ENCODE measurements at regions not wholly inside any gene's neighbourhood (a gene's known extent, or its start where the extent isn't known, plus 50 kb on each side); places are given as distances from the start of the nearest gene placed in this dataset.

GRCh38 chr11:42273977-42274376 is 814.5 kb upstream of the LRRC4C start:
- Histone ChIP-seq H3K9me3 (ENCODE audit: control insufficient read depth, low read length) (peaks cover 37% of the 10 kb centered on the region), H3K36me3 (ENCODE audit: control insufficient read depth, insufficient read depth, low read length) (no peaks in the 10 kb centered on the region), H3K27me3 (ENCODE audit: control insufficient read depth, insufficient read depth, low read length, poor library complexity, severe bottlenecking) (no peaks in the 10 kb centered on the region), H3K27ac (ENCODE audit: low read depth, low read length) (no peak overlapping the region), H3K4me3 (ENCODE audit: low read length) (no peak overlapping the region), H3K4me1 (ENCODE audit: control insufficient read depth, insufficient read depth, low read length) (no peaks in the 10 kb centered on the region), H3K9ac (ENCODE audit: extremely low read depth, low read length, poor library complexity, severe bottlenecking) (no peak overlapping the region)
- no peak for TF ChIP-seq CTCF (conservative IDR thresholded peaks at IDR 0.05)
- Mint-ChIP-seq H3K4me1 (no peaks in the 10 kb centered on the region), H3K36me3 (ENCODE audit: low read depth) (peaks cover 10% of the 10 kb centered on the region), H3K4me3 (no peak overlapping the region), H3K9me3 (peaks cover 28% of the 10 kb centered on the region), H3K27me3 (ENCODE audit: insufficient read depth) (no peaks in the 10 kb centered on the region), H3K27ac (no peak overlapping the region)
- no peak for DNase-seq
- WGBS, 2 experiments (ENCODE audit: insufficient coverage in 1 of 2, insufficient read length in 1 of 2), result 96 to 100% methylated on average over 1 to 6 of the region's 6 CpGs

- no peak overlapping the region for H3K27ac ChIP-seq (ENCODE audit: low read depth, low read length)
- no CpG with 5 or more reads among the region's 1 CpG for WGBS, 2 experiments (ENCODE audit: insufficient coverage in 1 of 2, insufficient read length in 1 of 2)
- Mint-ChIP-seq H3K27ac (no peak overlapping the region), H3K27me3 (ENCODE audit: insufficient read depth) (no peaks in the 10 kb centered on the region), H3K9me3 (peaks cover 8% of the 10 kb centered on the region), H3K36me3 (ENCODE audit: low read depth) (no peaks in the 10 kb centered on the region), H3K4me1 (no peaks in the 10 kb centered on the region), H3K4me3 (no peak overlapping the region)
- H3K9me3 ChIP-seq (ENCODE audit: control insufficient read depth, low read length), result peaks cover 12% of the 10 kb centered on the region
- TF ChIP-seq CTCF (conservative IDR thresholded peaks at IDR 0.05), result no peak
- no peaks in the 10 kb centered on the region for H3K27me3 ChIP-seq (ENCODE audit: control insufficient read depth, insufficient read depth, low read length, poor library complexity, severe bottlenecking)
- H3K36me3 ChIP-seq (ENCODE audit: control insufficient read depth, insufficient read depth, low read length), result no peaks in the 10 kb centered on the region
- H3K4me1 ChIP-seq (ENCODE audit: control insufficient read depth, insufficient read depth, low read length), result no peaks in the 10 kb centered on the region
- H3K9ac ChIP-seq (ENCODE audit: extremely low read depth, low read length, poor library complexity, severe bottlenecking), result no peak overlapping the region
- no peak overlapping the region for H3K4me3 ChIP-seq (ENCODE audit: low read length)
- no peak for DNase-seq
Observed at GRCh38 chr11:42296910-42297309, 837.5 kb upstream of the LRRC4C start.

- Mint-ChIP-seq H3K27ac (no peak overlapping the region), H3K27me3 (ENCODE audit: insufficient read depth) (no peaks in the 10 kb centered on the region), H3K9me3 (no peaks in the 10 kb centered on the region), H3K36me3 (ENCODE audit: low read depth) (no peaks in the 10 kb centered on the region), H3K4me3 (no peak overlapping the region), H3K4me1 (no peaks in the 10 kb centered on the region)
- TF ChIP-seq CTCF (conservative IDR thresholded peaks at IDR 0.05), result no peak
- no peaks in the 10 kb centered on the region for H3K4me1 ChIP-seq (ENCODE audit: control insufficient read depth, insufficient read depth, low read length)
- WGBS, 2 experiments (ENCODE audit: insufficient coverage in 1 of 2, insufficient read length in 1 of 2), result 83 to 100% methylated on average over 1 of the region's 1 CpG
- H3K27me3 ChIP-seq (ENCODE audit: control insufficient read depth, insufficient read depth, low read length, poor library complexity, severe bottlenecking), result no peaks in the 10 kb centered on the region
- H3K36me3 ChIP-seq (ENCODE audit: control insufficient read depth, insufficient read depth, low read length), result no peaks in the 10 kb centered on the region
- no peak overlapping the region for H3K9ac ChIP-seq (ENCODE audit: extremely low read depth, low read length, poor library complexity, severe bottlenecking)
- no peak overlapping the region for H3K27ac ChIP-seq (ENCODE audit: low read depth, low read length)
- DNase-seq, result no peak
- no peak overlapping the region for H3K4me3 ChIP-seq (ENCODE audit: low read length)
- peaks cover 7% of the 10 kb centered on the region for H3K9me3 ChIP-seq (ENCODE audit: control insufficient read depth, low read length)
Observed at GRCh38 chr11:42299780-42300179, 840.3 kb upstream of the LRRC4C start.
